HFFc6 (cell line): ENCODE measurements at regions not wholly inside any gene's neighbourhood (a gene's known extent, or its start where the extent isn't known, plus 50 kb on each side); places are given as distances from the start of the nearest gene placed in this dataset.

ENCODE experiments used
- DNase-seq: peaks from one replicate; pipeline ENCODE4 v3.0.0-alpha.2; 2018
- H3K27ac Mint-ChIP-seq: 2 replicates; pipeline ENCODE4 v1.8.0; 2020; ENCODE audit warnings: mild to moderate bottlenecking, mixed read lengths
- H3K27me3 Mint-ChIP-seq: 2 replicates; pipeline ENCODE4 v1.8.0; 2021; ENCODE audit warnings: mild to moderate bottlenecking, moderate library complexity, mixed read lengths; ENCODE audit not compliant: insufficient read depth
- H3K36me3 Mint-ChIP-seq: 2 replicates; pipeline ENCODE4 v1.8.0; 2021; ENCODE audit warnings: low read depth, mixed read lengths
- H3K4me1 Mint-ChIP-seq: 2 replicates; pipeline ENCODE4 v1.8.0; 2020; ENCODE audit warnings: low read depth, mixed read lengths
- H3K4me3 Mint-ChIP-seq: 2 replicates; pipeline ENCODE4 v1.8.0; 2020; ENCODE audit warnings: mild to moderate bottlenecking, moderate library complexity, mixed read lengths
- H3K9me3 Mint-ChIP-seq: 2 replicates; pipeline ENCODE4 v1.8.0; 2020; ENCODE audit warnings: mild to moderate bottlenecking, mixed read lengths
- CTCF ChIP-seq: fragments of 200-600 bp; sonication (generic); IDR thresholded peaks from 2 replicates; pipeline ENCODE4 v1.5.0; 2021; ENCODE audit warnings: antibody characterized with exemption, mild to moderate bottlenecking

- H3K36me3 Mint-ChIP-seq, result no peaks in the 10 kb centered on the region
- DNase-seq, result peak; percentile 19
- H3K4me3 Mint-ChIP-seq, result no peak overlapping the region
- H3K9me3 Mint-ChIP-seq, result no peaks in the 10 kb centered on the region
- no peaks in the 10 kb centered on the region for H3K27me3 Mint-ChIP-seq
- no peaks in the 10 kb centered on the region for H3K4me1 Mint-ChIP-seq
- H3K27ac Mint-ChIP-seq, result no peak overlapping the region
- peak; percentile 65 for TF ChIP-seq CTCF
Measured at GRCh38 chr13:81929988-81930387, 1589.1 kb upstream of the SPRY2 start.

- peak; percentile 30; the same call in 1 of the 2 replicates for TF ChIP-seq CTCF
- Mint-ChIP-seq H3K9me3 (no peaks in the 10 kb centered on the region), H3K36me3 (no peaks in the 10 kb centered on the region), H3K27ac (no peak overlapping the region), H3K4me1 (no peaks in the 10 kb centered on the region), H3K27me3 (no peaks in the 10 kb centered on the region), H3K4me3 (no peak overlapping the region)
- no peak for DNase-seq
Measured at GRCh38 chr13:81927347-81927746, 1586.4 kb upstream of the SPRY2 start.

GRCh38 chr13:81917810-81918209, 1576.9 kb upstream of the SPRY2 start:
- no peaks in the 10 kb centered on the region for H3K36me3 Mint-ChIP-seq
- no peaks in the 10 kb centered on the region for H3K27me3 Mint-ChIP-seq
- H3K4me3 Mint-ChIP-seq, result no peak overlapping the region
- no peak for TF ChIP-seq CTCF
- no peaks in the 10 kb centered on the region for H3K4me1 Mint-ChIP-seq
- no peak for DNase-seq
- no peak overlapping the region for H3K27ac Mint-ChIP-seq
- peaks cover 12% of the 10 kb centered on the region for H3K9me3 Mint-ChIP-seq

- no peaks in the 10 kb centered on the region for H3K36me3 Mint-ChIP-seq
- no peak for DNase-seq
- no peaks in the 10 kb centered on the region for H3K4me1 Mint-ChIP-seq
- H3K4me3 Mint-ChIP-seq, result no peak overlapping the region
- H3K27ac Mint-ChIP-seq, result no peak overlapping the region
- peaks cover 14% of the 10 kb centered on the region for H3K9me3 Mint-ChIP-seq
- H3K27me3 Mint-ChIP-seq, result no peaks in the 10 kb centered on the region
- TF ChIP-seq CTCF, result no peak
Measured at GRCh38 chr13:81916461-81916860, 1575.5 kb upstream of the SPRY2 start.

- TF ChIP-seq CTCF, result no peak
- no peak overlapping the region for H3K27ac Mint-ChIP-seq
- DNase-seq, result no peak
- H3K27me3 Mint-ChIP-seq, result no peaks in the 10 kb centered on the region
- H3K4me3 Mint-ChIP-seq, result no peak overlapping the region
- no peaks in the 10 kb centered on the region for H3K4me1 Mint-ChIP-seq
- H3K9me3 Mint-ChIP-seq, result peaks cover 21% of the 10 kb centered on the region
- H3K36me3 Mint-ChIP-seq, result no peaks in the 10 kb centered on the region
Measured at GRCh38 chr13:81907787-81908372, 1567.0 kb upstream of the SPRY2 start.

GRCh38 chr13:81888855-81889254, 1547.9 kb upstream of the SPRY2 start:
- no peak for DNase-seq
- no peaks in the 10 kb centered on the region for H3K27me3 Mint-ChIP-seq
- no peaks in the 10 kb centered on the region for H3K4me1 Mint-ChIP-seq
- H3K9me3 Mint-ChIP-seq, result peaks cover 52% of the 10 kb centered on the region
- no peak overlapping the region for H3K27ac Mint-ChIP-seq
- no peak overlapping the region for H3K4me3 Mint-ChIP-seq
- TF ChIP-seq CTCF, result no peak
- no peaks in the 10 kb centered on the region for H3K36me3 Mint-ChIP-seq
